DND-41 (cell line): ENCODE measurements at regions not wholly inside any gene's neighbourhood (a gene's known extent, or its start where the extent isn't known, plus 50 kb on each side); places are given as distances from the start of the nearest gene placed in this dataset.

ENCODE experiments used
- EZH2 ChIP-seq: IDR thresholded peaks from 3 replicates; pipeline ENCODE4 v1.6.1; 2012; ENCODE audit warnings: borderline replicate concordance, low read depth, mild to moderate bottlenecking, moderate library complexity, low read length, inconsistent platforms; ENCODE audit not compliant: severe bottlenecking
- TF ChIP-seq, protein P1 (sequence below): IDR thresholded peaks from 2 replicates; pipeline ENCODE4 v1.5.1; 2012; ENCODE audit warnings: borderline replicate concordance, low read length, moderate library complexity, mild to moderate bottlenecking; ENCODE audit not compliant: poor library complexity, severe bottlenecking; ENCODE audit errors: extremely low read depth

DNA sequence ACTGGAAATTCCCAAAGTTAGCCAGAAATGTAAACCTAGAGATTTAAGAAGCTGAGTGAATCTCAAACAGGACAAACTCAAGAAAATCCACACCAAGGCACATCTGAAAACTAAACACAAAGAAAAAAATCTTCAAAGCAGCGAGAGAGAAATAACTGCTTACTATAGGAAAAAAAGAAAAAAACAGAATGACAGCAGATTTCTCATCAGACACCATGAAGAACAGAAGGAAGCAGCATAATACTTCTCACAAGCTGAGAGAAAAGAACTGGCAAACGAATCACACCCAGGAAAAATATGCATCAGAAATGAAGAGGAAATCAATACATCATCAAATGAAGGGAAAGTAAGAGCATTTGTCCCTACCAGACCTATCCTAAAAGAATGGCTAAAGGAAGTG is 236.3 kb upstream of the ADAMTS3 start:
- TF ChIP-seq, protein P1, sequence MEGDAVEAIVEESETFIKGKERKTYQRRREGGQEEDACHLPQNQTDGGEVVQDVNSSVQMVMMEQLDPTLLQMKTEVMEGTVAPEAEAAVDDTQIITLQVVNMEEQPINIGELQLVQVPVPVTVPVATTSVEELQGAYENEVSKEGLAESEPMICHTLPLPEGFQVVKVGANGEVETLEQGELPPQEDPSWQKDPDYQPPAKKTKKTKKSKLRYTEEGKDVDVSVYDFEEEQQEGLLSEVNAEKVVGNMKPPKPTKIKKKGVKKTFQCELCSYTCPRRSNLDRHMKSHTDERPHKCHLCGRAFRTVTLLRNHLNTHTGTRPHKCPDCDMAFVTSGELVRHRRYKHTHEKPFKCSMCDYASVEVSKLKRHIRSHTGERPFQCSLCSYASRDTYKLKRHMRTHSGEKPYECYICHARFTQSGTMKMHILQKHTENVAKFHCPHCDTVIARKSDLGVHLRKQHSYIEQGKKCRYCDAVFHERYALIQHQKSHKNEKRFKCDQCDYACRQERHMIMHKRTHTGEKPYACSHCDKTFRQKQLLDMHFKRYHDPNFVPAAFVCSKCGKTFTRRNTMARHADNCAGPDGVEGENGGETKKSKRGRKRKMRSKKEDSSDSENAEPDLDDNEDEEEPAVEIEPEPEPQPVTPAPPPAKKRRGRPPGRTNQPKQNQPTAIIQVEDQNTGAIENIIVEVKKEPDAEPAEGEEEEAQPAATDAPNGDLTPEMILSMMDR: no peak
- no peak for TF ChIP-seq EZH2
